ENCODE measurements at regions not wholly inside any gene's neighbourhood (a gene's known extent, or its start where the extent isn't known, plus 50 kb on each side); places are given as distances from the start of the nearest gene placed in this dataset.
A peak's percentile ranks its signal among the peaks of the same experiment; 100 is the strongest.

GRCh38 chr4:102139132-102139573 is 206.1 kb downstream of the SLC39A8 start (continued):
- no peak for TF ChIP-seq CBX3 (IDR thresholded peaks at IDR 0.05; ENCODE audit: low read depth)

DNA sequence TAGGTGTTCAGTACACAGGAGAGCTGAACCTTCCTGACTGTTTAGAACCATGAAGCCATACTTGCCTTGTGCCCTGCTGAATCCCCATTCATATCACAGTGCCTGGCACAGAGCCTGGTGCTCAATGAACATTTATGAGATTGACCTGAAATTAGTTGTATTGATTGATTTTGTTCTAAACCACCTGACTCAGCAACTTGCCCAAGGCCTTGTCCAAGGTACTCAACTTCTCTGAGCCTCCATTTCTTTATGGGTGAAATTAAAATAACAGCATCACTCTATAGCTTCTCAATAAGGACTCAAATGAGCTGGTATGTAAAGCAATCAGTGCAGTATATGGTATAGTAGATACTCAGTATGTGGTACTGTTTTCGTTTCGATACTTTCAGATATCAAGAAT is 208.1 kb downstream of the SLC39A8 start:
- Histone ChIP-seq H3K79me2 (ENCODE audit: insufficient read depth, low read length) (no peaks in the 10 kb centered on the region), H4K20me1 (ENCODE audit: insufficient read depth) (no peaks in the 10 kb centered on the region), H3K36me3 (ENCODE audit: control insufficient read depth in 1 of 2, insufficient read depth in 2 of 2, low read length in 2 of 2) (no peaks in the 10 kb centered on the region), H3K4me2 (ENCODE audit: low read length) (no peak overlapping the region), H3K9ac (ENCODE audit: low read length) (no peak overlapping the region), H3K4me1 (ENCODE audit: control insufficient read depth in 1 of 2, insufficient read depth in 2 of 2, low read length in 2 of 2) (peaks cover 0 to 15% of the 10 kb centered on the region in 2 experiments; a peak in 2 of 4 replicates), H3K9me3 (ENCODE audit: control insufficient read depth in 1 of 2, insufficient read depth in 1 of 2, low read depth in 1 of 2, low read length in 2 of 2) (no peaks in the 10 kb centered on the region), H3K27me3 (ENCODE audit: insufficient read depth, low read length) (no peaks in the 10 kb centered on the region), H3K9me2 (ENCODE audit: insufficient read depth) (no peaks in the 10 kb centered on the region), H2AFZ (ENCODE audit: low read depth, low read length, poor library complexity, severe bottlenecking) (no peak overlapping the region), H3K27ac (ENCODE audit: low read depth, low read length) (no peak overlapping the region), H3K4me3 (replicated peaks in 1 of 2; ENCODE audit: low read depth in 1 of 2, low read length in 2 of 2) (no peak overlapping the region)
- peak; percentile 59 for TF ChIP-seq REST (IDR thresholded peaks at IDR 0.05; ENCODE audit: low read depth)
- no peak for TF ChIP-seq SIN3A (IDR thresholded peaks at IDR 0.05; ENCODE audit: low read depth)
- ChIA-PET POLR2A (no interaction called here), RAD21 (ENCODE audit: low non-redundant PET in 1 of 2, low total read pairs in 2 of 2, uncharacterized antibody in 2 of 2, unreplicated experiment in 2 of 2) (no interaction called here), CTCF (no interaction called here)
- intact Hi-C loops (cut with micrococcal nuclease) = no loop called here
- no peak for ATAC-seq
- DNase-seq (ENCODE audit: low read depth, low spot score) = no peak
- no TSS peak for BruUV-seq (replicated peaks)

DNA sequence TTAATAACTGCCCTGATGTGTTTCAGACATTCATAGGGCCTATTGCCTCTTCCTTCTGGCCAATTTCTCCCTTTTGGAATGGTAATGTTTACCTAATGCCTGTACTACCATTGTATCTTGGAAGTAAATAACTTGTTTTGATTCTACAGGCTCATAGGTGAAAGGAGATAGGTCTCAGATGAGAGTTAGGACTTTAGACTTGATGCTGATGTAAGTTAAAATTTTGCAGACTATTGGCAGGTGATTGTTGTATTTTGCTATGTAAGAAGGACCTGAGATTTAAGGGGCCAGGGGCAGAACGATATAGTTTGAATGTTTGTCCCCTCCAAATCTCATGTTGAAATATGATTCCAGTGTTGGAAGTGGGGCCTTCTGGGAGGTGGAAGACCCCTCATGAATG is 215.5 kb downstream of the SLC39A8 start:
- RAD21 ChIA-PET (ENCODE audit: low non-redundant PET in 1 of 2, low total read pairs in 2 of 2, uncharacterized antibody in 2 of 2, unreplicated experiment in 2 of 2) = no interaction called here
- ATAC-seq = no peak
- Histone ChIP-seq H3K27me3 (ENCODE audit: insufficient read depth, low read length) (no peaks in the 10 kb centered on the region), H3K4me3 (replicated peaks in 1 of 2; ENCODE audit: low read depth in 1 of 2, low read length in 2 of 2) (no peak overlapping the region), H3K4me1 (ENCODE audit: control insufficient read depth in 1 of 2, insufficient read depth in 2 of 2, low read length in 2 of 2) (no peaks in the 10 kb centered on the region), H3K79me2 (ENCODE audit: insufficient read depth, low read length) (no peaks in the 10 kb centered on the region), H3K9ac (ENCODE audit: low read length) (no peak overlapping the region), H3K9me2 (ENCODE audit: insufficient read depth) (no peaks in the 10 kb centered on the region), H3K9me3 (ENCODE audit: control insufficient read depth in 1 of 2, insufficient read depth in 1 of 2, low read depth in 1 of 2, low read length in 2 of 2) (no peaks in the 10 kb centered on the region), H3K27ac (ENCODE audit: low read depth, low read length) (no peak overlapping the region), H2AFZ (ENCODE audit: low read depth, low read length, poor library complexity, severe bottlenecking) (no peak overlapping the region), H3K36me3 (ENCODE audit: control insufficient read depth in 1 of 2, insufficient read depth in 2 of 2, low read length in 2 of 2) (no peaks in the 10 kb centered on the region), H3K4me2 (ENCODE audit: low read length) (no peak overlapping the region), H4K20me1 (ENCODE audit: insufficient read depth) (no peaks in the 10 kb centered on the region)
- TF ChIP-seq CTCF (IDR thresholded peaks at IDR 0.05 in 2 of 3, conservative IDR thresholded peaks at IDR 0.05 in 1 of 3; ENCODE audit: borderline replicate concordance in 1 of 3, insufficient read depth in 1 of 3, low read depth in 2 of 3, low read length in 2 of 3) (no peak), EZH2phosphoT487 (IDR thresholded peaks at IDR 0.05; ENCODE audit: borderline replicate concordance) (no peak), SP1 (IDR thresholded peaks at IDR 0.05; ENCODE audit: low read depth) (no peak), RAD21 (IDR thresholded peaks at IDR 0.05; ENCODE audit: low read depth) (no peak)
- POLR2A ChIA-PET = no interaction called here
- intact Hi-C loops (cut with micrococcal nuclease) = no loop called here
- CTCF ChIA-PET = no interaction called here
- BruUV-seq (replicated peaks) = no TSS peak
- no peak for DNase-seq (ENCODE audit: low read depth, low spot score)
